Astrocyte (in vitro differentiated cells and primary cell): ENCODE measurements at regions not wholly inside any gene's neighbourhood (a gene's known extent, or its start where the extent isn't known, plus 50 kb on each side); places are given as distances from the start of the nearest gene placed in this dataset.
"Not testable (repeated sequence)": the region's sequence is repeated elsewhere in the genome, so short reads cannot be mapped to it uniquely, and the experiment has no call there.

Source experiments
- EZH2 ChIP-seq: IDR thresholded peaks from 2 replicates; pipeline ENCODE4 v1.6.1; 2012; ENCODE audit warnings: mild to moderate bottlenecking, low read length, inconsistent platforms; ENCODE audit not compliant: insufficient read depth
- TF ChIP-seq, protein P1 (sequence below): IDR thresholded peaks from 2 replicates; pipeline ENCODE4 v1.5.1; 2011; ENCODE audit warnings: low read depth, mild to moderate bottlenecking, inconsistent platforms, low read length, moderate library complexity; ENCODE audit not compliant: insufficient read depth

DNA sequence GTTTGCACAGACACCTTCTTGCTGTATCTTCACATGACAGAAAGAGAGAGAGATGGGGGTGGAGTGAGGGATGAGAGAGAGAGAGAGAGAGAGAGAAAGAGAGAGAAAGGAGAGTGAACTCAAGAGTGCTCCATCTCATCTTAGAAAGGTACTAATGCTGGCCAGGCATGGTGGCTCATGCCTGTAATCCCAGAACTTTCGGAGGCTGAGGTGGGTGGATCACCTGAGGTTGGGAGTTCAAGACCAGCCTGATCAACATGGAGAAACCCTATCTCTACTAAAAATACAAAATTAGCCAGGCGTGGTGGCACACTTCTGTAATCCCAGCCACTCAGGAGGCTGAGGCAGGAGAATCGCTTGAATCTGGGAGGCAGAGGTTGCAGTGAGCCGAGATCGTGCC, 132.5 kb downstream of the NPIPB5 start:
- TF ChIP-seq, protein P1, sequence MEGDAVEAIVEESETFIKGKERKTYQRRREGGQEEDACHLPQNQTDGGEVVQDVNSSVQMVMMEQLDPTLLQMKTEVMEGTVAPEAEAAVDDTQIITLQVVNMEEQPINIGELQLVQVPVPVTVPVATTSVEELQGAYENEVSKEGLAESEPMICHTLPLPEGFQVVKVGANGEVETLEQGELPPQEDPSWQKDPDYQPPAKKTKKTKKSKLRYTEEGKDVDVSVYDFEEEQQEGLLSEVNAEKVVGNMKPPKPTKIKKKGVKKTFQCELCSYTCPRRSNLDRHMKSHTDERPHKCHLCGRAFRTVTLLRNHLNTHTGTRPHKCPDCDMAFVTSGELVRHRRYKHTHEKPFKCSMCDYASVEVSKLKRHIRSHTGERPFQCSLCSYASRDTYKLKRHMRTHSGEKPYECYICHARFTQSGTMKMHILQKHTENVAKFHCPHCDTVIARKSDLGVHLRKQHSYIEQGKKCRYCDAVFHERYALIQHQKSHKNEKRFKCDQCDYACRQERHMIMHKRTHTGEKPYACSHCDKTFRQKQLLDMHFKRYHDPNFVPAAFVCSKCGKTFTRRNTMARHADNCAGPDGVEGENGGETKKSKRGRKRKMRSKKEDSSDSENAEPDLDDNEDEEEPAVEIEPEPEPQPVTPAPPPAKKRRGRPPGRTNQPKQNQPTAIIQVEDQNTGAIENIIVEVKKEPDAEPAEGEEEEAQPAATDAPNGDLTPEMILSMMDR, result not testable (repeated sequence)
- not testable (repeated sequence) for TF ChIP-seq EZH2
